GM12892 (cell line): ENCODE measurements at regions not wholly inside any gene's neighbourhood (a gene's known extent, or its start where the extent isn't known, plus 50 kb on each side); places are given as distances from the start of the nearest gene placed in this dataset.

Experiments used
- POLR2A ChIP-seq: IDR thresholded peaks from 2 replicates; pipeline ENCODE4 v1.6.1; 2011; ENCODE audit warnings: low read depth, low read length, control low read depth
- POLR2AphosphoS5 ChIP-seq: IDR thresholded peaks from 2 replicates; pipeline ENCODE4 v1.6.1; 2011; ENCODE audit warnings: low read depth, low read length, control low read depth
- TAF1 ChIP-seq: IDR thresholded peaks from 2 replicates; pipeline ENCODE4 v1.6.1; 2011; ENCODE audit warnings: low read depth, mild to moderate bottlenecking, control low read depth, low read length, borderline replicate concordance

GRCh38 chr2:58508006-58508405, 266.9 kb upstream of the FANCL start:
- TF ChIP-seq POLR2A: no peak
- no peak for TF ChIP-seq POLR2AphosphoS5
- no peak for TF ChIP-seq TAF1
